B cell (primary cell): ENCODE measurements at regions not wholly inside any gene's neighbourhood (a gene's known extent, or its start where the extent isn't known, plus 50 kb on each side); places are given as distances from the start of the nearest gene placed in this dataset.

Source experiments
- ATAC-seq: fragments of 200-7000 bp; cut with Tn5 transposase; one replicate; pipeline ENCODE4 v1.10.0; 2021; ENCODE audit warnings: low read depth, mild to moderate bottlenecking, moderate number of reproducible peaks, moderate library complexity
- CTCF ChIA-PET: fragments of 350-600 bp; sonication (Branson Sonifier 250); formaldehyde crosslinking; loops from one replicate; lab custom pipeline; 2021; ENCODE audit warnings: antibody characterized with exemption, inconsistent platforms; lab: Charles Lee
- POLR2A ChIA-PET: fragments of 350-600 bp; sonication (Branson Sonifier 250); formaldehyde crosslinking; loops from one replicate; lab custom pipeline; 2021; ENCODE audit warnings: antibody characterized with exemption; lab: Charles Lee
- DNase-seq: peaks from one replicate; pipeline ENCODE4 v3.0.0; 2013
- H2AFZ ChIP-seq: 2 replicates; pipeline ENCODE4 v1.6.1; 2012; ENCODE audit warnings: mild to moderate bottlenecking, low read depth, low read length; ENCODE audit not compliant: insufficient read depth, poor library complexity, severe bottlenecking
- H3K27ac ChIP-seq, 2 donors: 1 replicate in 1 of 2; 2 replicates in 1 of 2; pipeline ENCODE4 v1.5.1; 2012 to 2013; ENCODE audit warnings: low read length in 2 of 2, mild to moderate bottlenecking in 2 of 2, moderate library complexity in 1 of 2
- H3K27me3 ChIP-seq, 4 experiments: fragments of 200-600 bp in 1 of 4; sonication (generic) in 1 of 4; replicated peaks in 1 of 4; 1 replicate in 2 of 4; 2 replicates in 2 of 4; pipeline versions ENCODE4 v1.6.1 to v1.7.0; 2013 to 2016; ENCODE audit warnings: low read length in 3 of 4, mild to moderate bottlenecking in 2 of 4, mixed read lengths in 1 of 4, moderate library complexity in 1 of 4; ENCODE audit not compliant: insufficient read depth in 4 of 4, control insufficient read depth in 3 of 4; ENCODE audit errors: control extremely low read depth in 1 of 4
- H3K36me3 ChIP-seq, 2 experiments: replicated peaks in 1 of 2; 1 replicate in 1 of 2; 2 replicates in 1 of 2; pipeline versions ENCODE4 v1.6.1 to v1.7.1; 2013; ENCODE audit warnings: low read length in 1 of 2; ENCODE audit not compliant: insufficient read depth in 2 of 2, control insufficient read depth in 1 of 2; ENCODE audit errors: control extremely low read depth in 1 of 2, extremely low read depth in 1 of 2
- H3K4me1 ChIP-seq, 2 donors: fragments of 200-600 bp in 1 of 2; sonication (generic) in 1 of 2; 1 replicate in 1 of 2; 2 replicates in 1 of 2; pipeline versions ENCODE4 v1.5.1 to v1.6.1; 2013 to 2017; ENCODE audit warnings: low read length in 2 of 2; ENCODE audit not compliant: control insufficient read depth in 2 of 2, insufficient read depth in 2 of 2
- H3K4me2 ChIP-seq: replicated peaks from 2 replicates; pipeline ENCODE3; 2012; ENCODE audit warnings: mild to moderate bottlenecking, low read depth, low read length; ENCODE audit not compliant: poor library complexity, severe bottlenecking
- H3K4me3 ChIP-seq, 5 experiments: fragments of 200-600 bp in 1 of 5; sonication (generic) in 1 of 5; 1 replicate in 3 of 5; 2 replicates in 2 of 5; pipeline versions ENCODE4 v1.5.1 to v1.7.0; 2011 to 2016; ENCODE audit warnings: low read length in 4 of 5, mild to moderate bottlenecking in 4 of 5, low read depth in 2 of 5, control low read depth in 1 of 5, moderate library complexity in 1 of 5; ENCODE audit not compliant: insufficient read depth in 1 of 5; ENCODE audit errors: control extremely low read depth in 1 of 5, extremely low read depth in 1 of 5
- H3K79me2 ChIP-seq: fragments of 200-600 bp; sonication (generic); one replicate; pipeline ENCODE4 v1.6.0; 2016; ENCODE audit warnings: low read length; ENCODE audit not compliant: control insufficient read depth, insufficient read depth
- H3K9ac ChIP-seq: fragments of 200-600 bp; sonication (generic); 2 replicates; pipeline ENCODE4 v1.6.1; 2017; ENCODE audit warnings: mild to moderate bottlenecking, low read length, moderate library complexity
- H3K9me3 ChIP-seq, 3 donors: one replicate each; pipeline versions ENCODE4 v1.6.1 to v1.7.1; 2013; ENCODE audit warnings: low read length in 2 of 3; ENCODE audit not compliant: control insufficient read depth in 2 of 3, insufficient read depth in 1 of 3; ENCODE audit errors: control extremely low read depth in 1 of 3
- H4K20me1 ChIP-seq: 2 replicates; pipeline ENCODE4 v1.6.0; 2012; ENCODE audit warnings: mild to moderate bottlenecking, low read length; ENCODE audit not compliant: insufficient read depth, control insufficient read depth, poor library complexity, severe bottlenecking
- H3K27ac Mint-ChIP-seq: one replicate; pipeline ENCODE4 v1.8.0; 2021; ENCODE audit warnings: mixed read lengths
- H3K27me3 Mint-ChIP-seq: one replicate; pipeline ENCODE4 v1.8.0; 2021; ENCODE audit warnings: mixed read lengths
- H3K4me1 Mint-ChIP-seq: one replicate; pipeline ENCODE4 v1.8.0; 2021; ENCODE audit warnings: mixed read lengths
- H3K4me3 Mint-ChIP-seq: one replicate; pipeline ENCODE4 v1.8.0; 2021; ENCODE audit warnings: mixed read lengths
- H3K9me3 Mint-ChIP-seq: one replicate; pipeline ENCODE4 v1.8.0; 2022; ENCODE audit warnings: mixed read lengths; ENCODE audit not compliant: insufficient read depth
- EZH2 ChIP-seq: IDR thresholded peaks from 2 replicates; pipeline ENCODE4 v1.6.1; 2012; ENCODE audit warnings: borderline replicate concordance, low read depth, mild to moderate bottlenecking, moderate library complexity, low read length; ENCODE audit not compliant: insufficient read depth, poor library complexity, severe bottlenecking
- WGBS: methylation state at CpG from one replicate; pipeline ENCODE4 v1.1.5; 2013; ENCODE audit warnings: missing lambda C conversion rate; ENCODE audit not compliant: insufficient coverage; 5-methylcytosine and 5-hydroxymethylcytosine counted together
- intact Hi-C: fragments of 100-400 bp; cut with micrococcal nuclease; formaldehyde crosslinking; loops from one replicate; pipeline ENCODE4 v1.10.0; 2022
- TF ChIP-seq, protein P1 (sequence below): fragments of 200-600 bp; IDR thresholded peaks from one replicate; pipeline ENCODE4 v1.8.0; 2022; ENCODE audit warnings: antibody characterized with exemption, mild to moderate bottlenecking

DNA sequence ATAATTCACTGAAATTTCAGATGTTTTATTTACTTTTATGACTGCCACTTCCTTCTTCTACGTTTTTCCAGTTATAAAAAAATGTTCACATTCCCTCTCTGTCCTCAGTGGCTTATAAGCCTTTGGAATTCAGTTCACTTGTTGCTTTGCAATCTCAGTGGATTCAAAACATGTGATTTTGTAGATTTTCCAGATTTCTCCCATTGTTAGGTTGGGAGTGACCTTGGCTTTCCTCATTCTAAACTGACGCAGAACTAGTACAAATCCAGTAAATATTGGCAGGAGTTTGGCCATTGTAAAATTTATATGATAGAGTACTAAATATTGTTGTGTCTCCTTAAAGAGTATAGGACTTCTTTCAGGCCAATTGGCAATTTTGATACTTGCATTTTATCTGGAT, 812.3 kb upstream of the ROBO1 start:
- WGBS: no CpG with 5 or more reads among the region's 2 CpGs
- no peak overlapping the region for H3K4me3 Mint-ChIP-seq
- H3K27me3 ChIP-seq: no peaks in the 10 kb centered on the region
- H3K4me1 ChIP-seq: no peaks in the 10 kb centered on the region
- H3K9me3 ChIP-seq: no peaks in the 10 kb centered on the region
- H3K4me3 ChIP-seq: no peak overlapping the region
- CTCF ChIA-PET: no interaction called here
- DNase-seq (no peak), ATAC-seq (no peak)
- H3K4me2 ChIP-seq: no peak overlapping the region
- H4K20me1 ChIP-seq: no peaks in the 10 kb centered on the region
- POLR2A ChIA-PET: no interaction called here
- intact Hi-C loops: no loop called here
- no peak overlapping the region for H2AFZ ChIP-seq
- no peaks in the 10 kb centered on the region for H3K27me3 Mint-ChIP-seq
- no peaks in the 10 kb centered on the region for H3K4me1 Mint-ChIP-seq
- no peak overlapping the region for H3K27ac Mint-ChIP-seq
- no peak overlapping the region for H3K9ac ChIP-seq
- H3K36me3 ChIP-seq: no peaks in the 10 kb centered on the region
- H3K9me3 Mint-ChIP-seq: no peaks in the 10 kb centered on the region
- no peak overlapping the region for H3K27ac ChIP-seq
- no peak for TF ChIP-seq EZH2
- TF ChIP-seq, protein P1, sequence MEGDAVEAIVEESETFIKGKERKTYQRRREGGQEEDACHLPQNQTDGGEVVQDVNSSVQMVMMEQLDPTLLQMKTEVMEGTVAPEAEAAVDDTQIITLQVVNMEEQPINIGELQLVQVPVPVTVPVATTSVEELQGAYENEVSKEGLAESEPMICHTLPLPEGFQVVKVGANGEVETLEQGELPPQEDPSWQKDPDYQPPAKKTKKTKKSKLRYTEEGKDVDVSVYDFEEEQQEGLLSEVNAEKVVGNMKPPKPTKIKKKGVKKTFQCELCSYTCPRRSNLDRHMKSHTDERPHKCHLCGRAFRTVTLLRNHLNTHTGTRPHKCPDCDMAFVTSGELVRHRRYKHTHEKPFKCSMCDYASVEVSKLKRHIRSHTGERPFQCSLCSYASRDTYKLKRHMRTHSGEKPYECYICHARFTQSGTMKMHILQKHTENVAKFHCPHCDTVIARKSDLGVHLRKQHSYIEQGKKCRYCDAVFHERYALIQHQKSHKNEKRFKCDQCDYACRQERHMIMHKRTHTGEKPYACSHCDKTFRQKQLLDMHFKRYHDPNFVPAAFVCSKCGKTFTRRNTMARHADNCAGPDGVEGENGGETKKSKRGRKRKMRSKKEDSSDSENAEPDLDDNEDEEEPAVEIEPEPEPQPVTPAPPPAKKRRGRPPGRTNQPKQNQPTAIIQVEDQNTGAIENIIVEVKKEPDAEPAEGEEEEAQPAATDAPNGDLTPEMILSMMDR: no peak
- H3K79me2 ChIP-seq: no peaks in the 10 kb centered on the region

- H3K27me3 ChIP-seq: no peaks in the 10 kb centered on the region
- no peak overlapping the region for H3K27ac ChIP-seq
- no peak overlapping the region for H2AFZ ChIP-seq
- no peaks in the 10 kb centered on the region for H3K36me3 ChIP-seq
- CTCF ChIA-PET: no interaction called here
- intact Hi-C loops: no loop called here
- TF ChIP-seq, protein P1: no peak
- no peak for TF ChIP-seq EZH2
- Mint-ChIP-seq H3K4me3 (no peak overlapping the region), H3K9me3 (peaks cover 2% of the 10 kb centered on the region), H3K4me1 (no peaks in the 10 kb centered on the region), H3K27ac (no peak overlapping the region), H3K27me3 (no peaks in the 10 kb centered on the region)
- POLR2A ChIA-PET: no interaction called here
- DNase-seq (no peak), ATAC-seq (no peak)
- no peak overlapping the region for H3K9ac ChIP-seq
- no peaks in the 10 kb centered on the region for H4K20me1 ChIP-seq
- H3K9me3 ChIP-seq: peaks cover 0 to 3% (median 0%) of the 10 kb centered on the region in 3 donors
- H3K79me2 ChIP-seq: no peaks in the 10 kb centered on the region
- WGBS: no CpG with 5 or more reads among the region's 2 CpGs
- H3K4me2 ChIP-seq: no peak overlapping the region
- no peak overlapping the region for H3K4me3 ChIP-seq
- no peaks in the 10 kb centered on the region for H3K4me1 ChIP-seq
Measured at GRCh38 chr3:80564391-80564790, 796.6 kb upstream of the ROBO1 start.
